GM21786 (cell line): ENCODE measurements at regions not wholly inside any gene's neighbourhood (a gene's known extent, or its start where the extent isn't known, plus 50 kb on each side); places are given as distances from the start of the nearest gene placed in this dataset.

ENCODE experiments used
- ATAC-seq: cut with Tn5 transposase; IDR thresholded peaks from one replicate; pipeline ENCODE4 v1.9.1; 2021; ENCODE audit not compliant: unreplicated experiment

DNA sequence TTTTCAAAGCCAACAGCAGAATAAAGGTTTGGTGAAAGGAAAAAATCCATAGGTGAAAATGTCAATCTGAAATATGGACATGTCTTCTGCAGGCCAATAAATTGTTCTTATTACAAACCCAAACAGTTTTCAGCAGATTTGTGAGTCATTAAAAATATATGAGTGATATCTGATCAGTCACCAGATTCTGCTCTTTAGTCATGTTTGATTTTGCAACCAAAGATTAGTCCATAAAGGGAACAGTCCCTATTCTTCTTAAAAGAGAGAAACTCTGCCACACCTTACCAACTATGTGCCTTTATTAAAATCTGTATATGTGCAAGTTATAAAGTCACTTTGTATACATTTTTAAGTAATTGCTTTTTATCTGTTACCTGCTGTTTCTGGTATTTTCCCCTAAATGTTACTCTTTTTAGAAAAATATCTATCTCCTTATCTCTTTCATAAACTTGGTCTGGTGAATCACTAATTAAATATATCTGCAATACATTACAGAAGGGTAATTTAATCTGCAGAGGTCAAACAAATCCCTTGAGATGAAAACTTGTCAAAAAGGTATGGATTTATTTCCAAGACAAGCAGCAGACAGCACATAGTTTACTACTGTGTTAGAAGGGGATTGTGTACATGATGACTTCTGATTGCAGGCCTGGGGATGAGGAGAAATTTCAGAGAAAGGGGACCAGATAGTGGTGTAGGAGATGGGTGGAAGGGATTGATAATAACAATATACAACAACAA, 322.9 kb upstream of the NWD2 start:
- no peak for ATAC-seq

DNA sequence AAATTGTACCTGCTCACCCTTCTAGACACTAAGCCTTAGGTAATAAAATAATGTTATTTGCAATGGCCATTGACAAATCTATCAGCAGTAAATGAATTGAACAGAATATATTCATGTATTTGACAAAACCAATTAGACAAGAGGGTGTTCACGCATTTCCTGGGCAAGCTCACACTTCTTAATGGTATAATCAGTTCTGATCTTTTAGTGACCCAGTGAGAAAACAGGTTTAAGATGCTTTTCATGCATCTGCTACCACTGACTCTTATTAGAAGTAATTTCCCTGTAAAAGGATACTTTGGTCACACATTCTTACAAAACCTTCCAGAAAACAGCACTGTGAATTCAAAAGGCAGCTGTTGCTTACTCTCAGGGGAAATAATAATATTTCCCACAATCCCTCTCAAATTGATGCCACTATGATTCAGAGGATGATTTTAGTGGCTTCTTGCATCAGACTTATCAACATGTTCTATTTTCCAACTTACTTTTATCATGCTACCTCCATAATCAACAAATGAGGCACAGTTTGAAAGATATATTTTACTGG, 313.9 kb upstream of the NWD2 start:
- ATAC-seq = no peak

DNA sequence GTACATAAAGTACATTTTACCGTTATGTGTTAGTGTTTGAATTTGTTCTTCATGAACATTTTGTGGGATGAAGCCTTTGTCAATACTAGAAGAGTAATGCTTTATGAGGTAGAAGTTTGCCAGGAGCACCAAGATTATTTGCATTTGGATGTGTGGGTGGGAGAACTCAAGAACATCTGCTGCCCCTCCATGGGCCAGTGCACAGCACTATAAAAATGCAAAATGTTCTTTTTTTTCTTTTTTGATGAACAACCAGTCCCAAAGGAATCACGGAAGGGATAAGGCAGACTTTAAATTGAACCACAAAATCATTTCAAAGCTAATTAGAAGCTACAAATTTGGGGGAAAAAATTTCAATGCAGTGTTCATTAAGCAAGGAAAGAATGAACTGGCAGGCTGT, 300.3 kb upstream of the NWD2 start:
- no peak for ATAC-seq

DNA sequence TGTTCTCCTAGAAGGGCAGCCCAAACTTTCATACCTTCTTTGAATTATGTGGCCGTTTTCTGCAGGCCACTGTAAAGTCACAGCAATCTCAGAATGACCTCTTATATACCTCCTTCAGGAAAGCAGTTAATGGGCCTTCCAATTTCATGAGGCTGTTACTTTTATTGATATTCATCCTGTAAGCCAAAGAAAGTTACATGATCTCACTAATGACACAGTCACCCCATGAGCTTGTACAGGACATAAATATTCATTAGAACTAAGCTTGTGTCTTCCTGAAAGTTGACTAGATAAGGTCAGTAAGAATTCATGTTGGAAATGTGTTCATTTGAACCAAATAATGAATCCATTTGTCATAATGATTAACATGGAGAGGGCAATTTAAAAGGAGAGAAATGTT, 283.1 kb upstream of the NWD2 start:
- no peak for ATAC-seq

DNA sequence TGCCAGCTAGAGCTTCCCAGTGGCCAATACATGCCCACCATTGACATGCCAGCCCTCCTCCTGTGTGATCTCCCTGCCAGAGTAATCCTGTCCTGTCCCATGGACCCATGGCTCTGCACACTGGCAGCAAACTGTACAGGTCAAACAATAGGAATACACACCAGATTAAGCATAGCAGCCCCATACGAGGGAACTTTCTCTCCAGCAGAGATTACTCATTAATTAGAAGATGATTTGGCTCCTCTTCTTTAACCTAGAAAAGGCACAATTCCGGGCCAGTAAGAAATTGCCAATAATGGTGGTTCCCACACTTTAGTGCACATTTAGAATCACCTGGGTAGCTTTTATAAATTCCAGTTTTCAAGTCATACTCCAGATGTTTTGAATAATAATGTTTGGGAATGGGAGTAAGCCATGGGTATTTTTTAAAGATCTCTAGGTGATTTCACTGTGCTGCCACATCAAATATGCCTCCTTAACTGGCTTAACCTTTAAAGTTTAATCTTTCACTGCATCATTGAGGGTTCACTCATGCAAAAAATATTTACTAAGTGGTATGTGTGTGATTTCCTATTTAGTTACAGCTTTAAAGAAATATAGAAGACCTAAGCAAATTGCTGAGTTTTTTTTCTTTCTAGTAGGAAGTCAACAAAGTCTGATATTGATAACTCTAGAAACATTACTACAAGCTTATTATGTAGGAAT, 277.6 kb upstream of the NWD2 start:
- no peak for ATAC-seq

DNA sequence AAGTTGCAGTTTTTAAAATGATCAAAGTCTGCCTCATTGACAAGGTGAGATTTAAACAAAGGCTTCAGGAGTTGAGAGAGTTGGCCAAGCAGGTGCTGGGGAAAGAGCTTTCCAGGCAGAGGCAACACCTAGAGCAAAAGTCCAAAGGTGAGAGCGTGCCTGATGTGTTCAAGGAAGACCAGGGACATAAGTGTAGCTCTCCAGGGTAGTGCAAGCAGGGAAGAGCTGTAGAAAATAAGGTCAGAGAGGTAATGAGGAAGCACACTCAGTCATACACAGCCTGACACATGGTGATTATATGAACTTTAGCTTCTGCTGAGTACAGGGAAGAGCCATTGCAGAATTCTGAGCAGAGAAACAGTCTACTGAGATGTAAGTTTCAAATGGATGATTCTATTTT, 265.0 kb upstream of the NWD2 start:
- ATAC-seq = no peak

DNA sequence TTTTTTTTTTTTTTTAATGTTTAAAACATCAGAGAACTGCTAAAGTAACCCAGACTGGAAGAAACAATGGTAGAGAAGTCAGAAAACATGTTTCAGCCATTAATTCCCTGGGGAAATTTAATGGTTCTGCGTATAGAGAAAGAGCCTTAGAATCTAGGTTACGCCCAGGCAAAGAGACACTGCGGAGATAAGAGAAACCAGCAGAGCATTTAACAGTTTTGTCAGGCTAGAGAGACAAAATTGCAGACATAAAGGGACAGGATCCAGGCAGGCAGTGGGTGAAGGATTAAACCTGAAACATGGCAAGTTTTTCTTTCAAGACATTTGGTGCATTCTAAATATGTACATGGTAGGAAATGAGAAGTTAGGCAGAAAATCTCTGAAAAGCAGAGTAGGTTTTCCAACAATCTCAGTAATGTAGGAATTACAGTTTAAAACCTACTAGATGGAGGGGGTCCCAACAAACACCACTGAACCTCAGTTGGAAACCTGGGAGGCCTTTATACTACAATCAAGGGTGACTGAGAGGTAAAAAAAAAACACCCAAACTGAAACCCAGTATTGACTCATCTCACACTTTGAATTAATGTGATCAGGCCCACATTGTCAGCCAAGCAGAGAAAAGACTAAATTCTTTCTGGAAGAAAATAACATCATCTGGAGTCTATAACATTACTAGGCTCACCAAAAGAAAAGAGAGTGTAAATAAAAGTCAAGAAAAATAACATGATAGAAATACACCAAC, 254.2 kb upstream of the NWD2 start:
- ATAC-seq = peak; percentile 89

DNA sequence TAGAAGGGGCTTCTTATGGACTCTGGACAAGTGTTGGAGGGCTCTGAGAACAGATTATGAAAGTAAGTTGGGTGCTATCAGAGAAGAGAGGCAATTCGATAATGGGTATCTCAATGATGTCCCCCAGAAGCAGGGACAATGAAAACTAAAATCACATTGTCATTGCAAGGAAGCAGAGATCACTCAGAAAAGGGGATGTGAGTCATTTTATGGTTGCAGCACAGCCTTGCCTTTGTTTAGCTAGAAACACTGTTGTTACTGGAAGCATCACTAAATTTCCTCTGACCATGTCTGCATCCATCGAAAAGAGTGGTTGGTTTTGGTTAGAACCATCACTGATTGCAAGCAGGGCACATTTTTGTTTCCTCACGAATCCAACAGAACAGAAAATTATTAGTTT, 246.8 kb upstream of the NWD2 start:
- ATAC-seq = no peak

DNA sequence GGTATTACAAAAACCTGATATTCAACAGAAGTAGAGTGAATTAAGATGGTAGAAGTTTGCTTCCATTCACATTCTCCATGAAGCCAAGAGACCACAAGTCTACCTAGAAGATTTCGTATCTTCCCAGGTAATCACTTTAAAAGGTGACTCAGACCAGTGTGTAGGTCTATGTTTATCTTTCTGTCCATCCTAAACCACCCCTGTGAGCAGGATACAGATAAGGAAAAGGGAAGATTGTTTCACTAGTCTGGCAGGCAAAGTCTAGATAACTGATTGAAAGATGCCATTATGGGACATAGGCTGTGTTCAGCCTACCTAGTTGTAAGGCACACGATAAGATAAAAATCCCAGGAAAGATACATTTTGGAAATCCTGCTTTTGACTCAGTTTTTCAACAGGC, 244.3 kb upstream of the NWD2 start:
- ATAC-seq = no peak

DNA sequence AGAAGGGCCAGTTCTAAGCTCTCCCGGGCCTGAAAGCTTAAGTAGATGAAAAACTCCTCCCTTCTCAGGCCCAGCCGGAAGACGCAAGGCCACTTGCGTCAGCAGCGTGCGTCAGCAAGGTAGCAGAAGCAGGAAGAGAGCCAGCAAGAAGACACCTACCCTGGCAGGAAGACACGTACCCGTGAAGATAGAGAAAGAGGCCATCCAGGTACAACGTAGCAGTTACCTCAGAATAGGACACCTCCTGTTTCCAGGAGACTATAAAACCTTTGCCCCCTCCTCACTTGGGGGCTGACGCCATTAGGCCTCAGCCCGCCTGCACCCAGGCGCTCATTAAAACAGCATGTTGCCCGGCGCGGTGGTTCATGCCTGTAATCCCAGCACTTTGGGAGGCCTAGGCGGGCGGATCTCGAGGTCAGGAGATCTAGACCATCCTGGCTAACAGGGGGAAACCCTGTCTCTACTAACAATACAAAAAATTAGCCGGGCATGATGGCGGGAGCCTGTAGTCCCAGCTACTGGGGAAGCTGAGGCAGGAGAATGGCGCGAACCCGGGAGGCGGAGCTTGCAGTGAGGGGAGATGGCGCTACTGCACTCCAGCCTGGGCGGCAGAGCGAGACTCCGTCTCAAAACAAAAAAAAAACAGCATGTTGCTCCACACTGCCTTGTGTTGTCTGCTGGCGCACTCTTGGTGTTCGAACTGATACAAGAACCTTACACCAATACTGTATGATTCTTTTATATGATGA, 242.7 kb upstream of the NWD2 start:
- ATAC-seq = no peak

DNA sequence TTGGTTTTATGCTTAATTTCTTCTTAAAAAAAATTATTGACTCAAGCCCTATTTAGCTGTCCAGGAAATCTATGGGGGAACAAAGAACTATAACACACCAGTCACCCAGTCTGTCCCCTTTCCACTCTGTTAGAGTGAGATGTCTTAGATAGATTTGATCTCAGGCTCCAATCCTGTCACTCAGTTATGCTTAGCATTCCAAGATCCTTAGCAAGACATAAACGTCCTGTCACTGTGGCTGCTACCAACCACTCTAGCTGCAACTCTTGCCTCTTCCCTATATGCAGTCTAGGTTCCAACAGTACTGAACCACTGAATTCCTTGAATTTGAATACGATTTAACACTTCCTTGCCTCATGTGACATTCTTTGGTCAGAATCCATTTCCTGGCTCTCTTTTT, 241.9 kb upstream of the NWD2 start:
- no peak for ATAC-seq

DNA sequence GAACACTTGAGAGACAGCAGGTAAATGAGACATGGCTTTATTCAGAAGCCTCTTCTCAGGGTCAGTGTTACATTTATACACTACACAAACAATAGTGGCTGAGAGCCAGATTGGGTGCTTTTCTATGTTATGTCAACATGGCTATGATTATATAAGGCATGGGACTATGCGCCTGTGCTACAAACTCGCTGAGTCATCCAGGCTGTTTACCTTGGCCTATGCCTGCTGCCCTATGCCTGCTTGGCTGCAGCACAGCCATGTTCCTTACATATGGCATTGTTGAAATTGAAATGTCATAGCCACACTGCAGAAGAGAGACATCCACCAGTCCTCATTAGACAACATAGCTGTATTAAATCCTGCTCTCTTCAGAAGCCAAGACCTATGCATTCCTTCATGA, 236.3 kb upstream of the NWD2 start:
- ATAC-seq = no peak

DNA sequence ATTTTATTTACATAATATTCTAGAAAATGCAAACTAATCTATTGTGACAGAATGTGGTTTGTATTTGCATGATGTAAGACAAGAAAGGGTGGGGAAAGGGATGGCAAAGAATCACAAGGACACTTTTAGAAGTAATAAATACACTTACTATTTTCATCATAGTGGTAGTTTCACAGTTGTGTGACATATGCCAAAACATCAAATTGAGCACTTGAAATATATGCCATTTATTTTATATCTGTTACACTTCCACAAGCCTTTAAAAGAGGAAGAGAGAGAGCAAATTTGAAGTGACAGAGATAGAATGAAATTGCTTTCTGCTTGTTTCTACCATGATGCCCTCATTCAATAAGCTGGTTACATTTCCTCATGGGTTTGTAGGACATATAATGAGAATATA, 230.0 kb upstream of the NWD2 start:
- ATAC-seq = no peak

DNA sequence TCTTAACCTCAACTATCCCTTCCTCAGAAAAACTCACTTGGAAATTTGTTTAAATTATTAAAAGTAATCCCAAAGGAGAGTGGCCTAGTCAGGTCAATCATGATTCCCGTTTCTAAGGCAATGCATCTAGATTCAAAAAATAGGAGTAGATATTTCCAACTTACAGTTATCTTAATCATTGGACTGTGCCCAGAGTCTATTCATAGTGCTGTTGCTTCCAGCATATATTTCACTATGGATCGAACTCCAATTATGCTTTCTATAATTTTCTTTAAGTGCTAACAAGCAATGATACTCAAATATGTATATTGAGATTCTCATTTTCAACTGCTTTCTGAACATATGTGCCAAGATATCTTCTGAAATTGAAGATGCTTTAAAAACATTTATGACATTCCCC, 229.2 kb upstream of the NWD2 start:
- no peak for ATAC-seq

DNA sequence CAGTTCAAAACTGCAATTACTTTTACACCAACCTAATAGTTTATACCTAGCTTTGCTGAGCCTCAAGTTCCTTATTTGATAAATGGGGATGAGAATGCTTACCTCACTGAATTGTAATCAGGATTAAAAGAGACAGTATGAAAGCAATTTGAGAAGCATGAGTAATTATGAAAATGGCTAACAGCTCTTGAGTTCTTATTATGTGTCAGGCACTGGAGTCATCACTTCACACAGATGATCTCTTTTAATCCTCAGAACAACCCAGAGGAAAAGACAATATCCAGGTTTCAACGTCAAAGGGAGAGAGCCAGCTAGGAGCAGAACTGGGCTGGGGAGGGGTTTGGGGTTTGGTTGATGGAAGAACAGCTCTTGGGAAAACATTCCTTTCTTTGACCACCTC, 221.0 kb upstream of the NWD2 start:
- ATAC-seq = no peak

DNA sequence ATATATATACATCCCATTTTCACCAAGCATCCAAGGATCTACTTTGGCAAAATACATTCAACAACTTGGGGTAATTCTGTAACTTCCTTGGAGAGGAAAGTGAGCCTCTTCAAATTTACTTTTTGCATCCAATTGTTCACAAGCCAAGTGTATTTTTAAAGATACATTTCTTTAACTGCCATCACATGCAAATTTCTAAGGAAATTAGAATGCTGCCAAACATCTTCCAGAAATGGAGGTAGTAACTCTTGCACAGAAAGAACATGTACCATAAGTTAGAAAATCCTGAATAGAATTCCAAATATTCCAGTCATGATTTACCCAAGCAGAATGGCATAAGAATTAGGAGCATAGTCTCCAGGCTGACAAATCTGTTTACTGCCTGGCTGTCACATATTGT, 220.5 kb upstream of the NWD2 start:
- ATAC-seq = no peak

DNA sequence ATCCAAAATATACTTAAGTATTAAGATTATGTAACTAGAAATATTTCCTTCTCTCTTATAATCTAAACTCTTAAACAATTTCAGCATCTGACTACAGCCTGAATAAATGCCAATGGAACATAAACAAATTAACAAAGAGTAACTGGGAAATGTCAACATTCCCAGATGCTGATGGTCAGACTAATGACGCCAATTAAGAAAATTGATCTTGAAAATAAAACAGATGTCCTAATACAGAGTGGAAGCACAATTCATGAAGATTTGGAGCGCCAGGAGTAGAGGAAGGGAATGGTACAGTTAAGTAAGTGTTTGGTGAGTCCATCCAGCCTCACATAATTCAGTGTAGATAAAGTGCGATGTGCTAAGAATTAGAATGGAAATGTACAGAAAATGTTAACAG, 203.7 kb upstream of the NWD2 start:
- no peak for ATAC-seq

DNA sequence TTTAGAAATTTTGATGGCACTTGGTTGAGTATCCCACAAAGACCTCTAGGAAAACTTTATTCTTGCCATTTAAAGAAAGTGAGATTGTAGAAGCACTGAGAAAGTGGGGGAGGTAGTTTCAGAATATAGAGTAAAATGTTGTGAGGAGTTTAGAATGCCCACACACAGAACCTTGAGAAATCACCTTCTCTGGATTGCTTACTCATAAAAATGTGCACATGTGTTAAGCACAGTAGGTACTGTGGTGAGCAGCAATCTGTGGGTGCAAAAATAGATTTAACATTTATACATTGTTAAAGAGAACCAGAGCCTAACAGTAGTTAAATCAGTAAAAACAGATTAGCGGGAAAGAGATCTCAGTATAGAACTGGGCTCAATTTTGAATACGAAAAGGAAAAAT, 201.2 kb upstream of the NWD2 start:
- ATAC-seq = no peak

DNA sequence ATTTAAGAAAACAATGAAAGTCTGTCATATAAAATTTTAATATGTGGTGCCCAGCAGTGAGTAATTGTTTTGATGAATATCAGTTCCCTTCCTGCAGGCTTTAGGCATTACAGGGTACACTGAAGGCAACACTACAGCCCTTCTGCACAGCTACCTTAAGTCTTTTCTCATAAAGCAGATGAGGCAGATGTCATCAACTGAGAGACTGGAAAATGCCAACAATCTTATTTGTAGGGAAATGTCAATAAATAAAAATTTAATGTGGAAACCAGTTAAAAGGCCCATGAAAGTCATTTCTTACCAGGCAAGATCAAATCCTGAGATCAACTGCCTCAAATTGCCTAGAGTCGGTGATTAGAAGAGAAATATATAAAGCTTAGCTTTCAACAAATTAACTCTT, 193.4 kb upstream of the NWD2 start:
- no peak for ATAC-seq

DNA sequence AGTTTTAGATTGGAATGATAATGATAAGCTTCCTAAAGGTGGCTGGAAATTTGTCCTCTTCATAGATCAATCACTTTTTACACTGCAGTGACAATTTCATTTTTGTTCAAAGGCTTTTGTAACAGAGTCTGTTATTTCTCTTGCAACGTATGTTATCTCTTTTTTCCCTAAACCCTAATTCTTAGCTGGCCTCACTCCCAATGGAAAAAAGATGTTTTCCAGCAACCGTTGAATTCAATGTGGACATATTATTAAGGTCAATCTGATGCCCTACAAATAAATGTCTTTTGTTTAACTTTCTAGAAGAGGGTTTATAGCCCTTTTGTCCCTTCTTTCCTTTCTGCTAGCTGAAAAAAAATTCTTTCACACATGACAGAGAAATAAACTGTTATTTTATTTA, 192.7 kb upstream of the NWD2 start:
- ATAC-seq = no peak

DNA sequence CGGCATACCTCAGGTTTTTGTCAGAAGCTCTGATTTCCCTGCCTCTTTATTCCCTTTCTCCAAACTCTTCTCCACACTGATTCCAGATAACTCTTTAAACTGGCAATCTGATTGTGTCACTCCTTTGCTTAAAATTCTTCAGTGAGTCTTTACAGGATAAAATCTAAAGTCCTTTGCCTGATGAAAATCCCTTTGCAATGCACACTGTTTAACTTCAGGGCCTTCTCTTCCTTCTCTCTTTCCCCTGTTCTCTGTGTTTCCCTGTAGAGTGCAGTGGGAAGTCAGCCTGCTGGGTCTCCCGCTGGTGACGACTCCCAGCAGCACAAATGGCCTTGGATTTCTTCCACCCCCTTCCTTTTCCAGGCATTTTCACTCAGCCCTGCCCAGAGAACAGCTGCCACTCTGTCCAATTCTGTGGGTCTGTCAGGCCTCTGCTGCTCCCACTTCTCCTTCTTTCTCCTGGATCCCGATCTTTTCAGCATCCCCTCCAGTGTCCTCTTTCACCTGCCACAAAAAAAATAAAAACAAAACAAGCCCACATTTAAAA, 189.9 kb upstream of the NWD2 start:
- no peak for ATAC-seq
